Inferior parietal cortex (tissue), 1 donor: ENCODE measurements at regions not wholly inside any gene's neighbourhood (a gene's known extent, or its start where the extent isn't known, plus 50 kb on each side); places are given as distances from the start of the nearest gene placed in this dataset.
"Not testable (repeated sequence)": the region's sequence is repeated elsewhere in the genome, so short reads cannot be mapped to it uniquely, and the experiment has no call there.

ENCODE experiments used
- DNase-seq: peaks from one replicate; pipeline ENCODE4 v3.0.0-alpha.2; 2016; ENCODE audit errors: extremely low spot score

- DNase-seq: no peak
These were observed 271.1 kb upstream of the CDH11 start for GRCh38 chr16:65392806-65393565.

GRCh38 chr16:65388592-65388991 is 266.7 kb upstream of the CDH11 start:
- DNase-seq: no peak

GRCh38 chr16:65386672-65387071 is 264.8 kb upstream of the CDH11 start:
- no peak for DNase-seq

- DNase-seq: no peak
These were observed 262.6 kb upstream of the CDH11 start for GRCh38 chr16:65384441-65384840.

- DNase-seq: no peak
These were observed 255.3 kb upstream of the CDH11 start for GRCh38 chr16:65377195-65377594.

GRCh38 chr16:65376601-65377000 is 254.7 kb upstream of the CDH11 start:
- no peak for DNase-seq

- DNase-seq: no peak
These were observed 253.8 kb upstream of the CDH11 start for GRCh38 chr16:65375651-65376050.

- no peak for DNase-seq
These were observed 251.2 kb upstream of the CDH11 start for GRCh38 chr16:65373097-65373496.

GRCh38 chr16:65372171-65372570 is 250.3 kb upstream of the CDH11 start:
- no peak for DNase-seq

GRCh38 chr16:65365732-65366715 is 244.2 kb upstream of the CDH11 start:
- DNase-seq: no peak

GRCh38 chr16:65356721-65357120 is 234.9 kb upstream of the CDH11 start:
- DNase-seq: not testable (repeated sequence)

GRCh38 chr16:65355706-65356105 is 233.8 kb upstream of the CDH11 start:
- DNase-seq: no peak

- no peak for DNase-seq
These were observed 231.3 kb upstream of the CDH11 start for GRCh38 chr16:65353183-65353582.

GRCh38 chr16:65349626-65350025 is 227.8 kb upstream of the CDH11 start:
- no peak for DNase-seq

- DNase-seq: no peak
These were observed 221.7 kb upstream of the CDH11 start for GRCh38 chr16:65343556-65343955.

GRCh38 chr16:65342231-65342866 is 220.5 kb upstream of the CDH11 start:
- no peak for DNase-seq

- DNase-seq: no peak
These were observed 217.2 kb upstream of the CDH11 start for GRCh38 chr16:65339062-65339461.

- no peak for DNase-seq
These were observed 214.3 kb upstream of the CDH11 start for GRCh38 chr16:65336160-65336559.

GRCh38 chr16:65334081-65334480 is 212.2 kb upstream of the CDH11 start:
- DNase-seq: no peak

GRCh38 chr16:65333283-65333682 is 211.4 kb upstream of the CDH11 start:
- DNase-seq: no peak

GRCh38 chr16:65327346-65327745 is 205.5 kb upstream of the CDH11 start:
- no peak for DNase-seq

GRCh38 chr16:65323655-65324237 is 201.9 kb upstream of the CDH11 start:
- no peak for DNase-seq
